Psoas muscle (tissue), 7 donors: ENCODE measurements at regions not wholly inside any gene's neighbourhood (a gene's known extent, or its start where the extent isn't known, plus 50 kb on each side); places are given as distances from the start of the nearest gene placed in this dataset.

Source experiments
- ATAC-seq, 4 donors: fragments of 200-7000 bp; cut with Tn5 transposase; one replicate each; pipeline ENCODE4 v1.9.1; 2020; ENCODE audit warnings: moderate library complexity in 3 of 4, mild to moderate bottlenecking in 2 of 4
- DNase-seq, 2 donors: peaks; one replicate each; pipeline ENCODE4 v3.0.0-alpha.2; 2020
- H3K27ac ChIP-seq: fragments of 200-600 bp; one replicate; pipeline ENCODE4 v1.8.0; 2022
- H3K27me3 ChIP-seq, 3 donors: fragments of 200-600 bp in 1 of 3; one replicate each; pipeline versions ENCODE4 v1.6.1 to v1.8.0; 2013 to 2022; ENCODE audit warnings: low read length in 2 of 3, mild to moderate bottlenecking in 2 of 3, moderate library complexity in 1 of 3; ENCODE audit not compliant: insufficient read depth in 3 of 3
- H3K36me3 ChIP-seq, 2 donors: fragments of 200-600 bp in 1 of 2; one replicate each; pipeline versions ENCODE4 v1.6.1 to v1.8.0; 2013 to 2022; ENCODE audit warnings: low read depth in 1 of 2, mild to moderate bottlenecking in 1 of 2, moderate library complexity in 1 of 2; ENCODE audit not compliant: insufficient read depth in 1 of 2
- H3K4me1 ChIP-seq: fragments of 200-600 bp; one replicate; pipeline ENCODE4 v1.8.0; 2022
- H3K4me3 ChIP-seq: fragments of 200-600 bp; one replicate; pipeline ENCODE4 v1.8.0; 2022; ENCODE audit warnings: mild to moderate bottlenecking
- H3K9me3 ChIP-seq: fragments of 200-600 bp; one replicate; pipeline ENCODE4 v1.8.0; 2022
- WGBS, 3 donors: extraction: QIAGEN DNeasy Blood & Tissue Kit; methylation state at CpG; one replicate each; pipeline versions ENCODE4 v1.1.6 to v1.1.7; 2013; 5-methylcytosine and 5-hydroxymethylcytosine counted together
- intact Hi-C, 2 donors: fragments of 100-400 bp; cut with DNase I; formaldehyde crosslinking; loops; one replicate each; pipeline versions ENCODE4 v1.11.0 to v1.14.2; 2022
- TF ChIP-seq, protein P1 (sequence below): fragments of 200-600 bp; IDR thresholded peaks from one replicate; pipeline ENCODE4 v1.8.0; 2022; ENCODE audit warnings: antibody characterized with exemption
- donor health status: healthy with polysubstance abuse.
- donor health status: DM: no; HTN: no; CAD: no; lungs with moderate emphysema.
- donor health status: Bipolar disorder and iron deficiency.
- donor health status: healthy.
- donor health status: DM: yes; HTN: yes; CAD: no.
- donor health status: DM: no; HTN: no; CAD: no.
- donor health status: DM: yes; HTN: yes; CAD: no.

DNA sequence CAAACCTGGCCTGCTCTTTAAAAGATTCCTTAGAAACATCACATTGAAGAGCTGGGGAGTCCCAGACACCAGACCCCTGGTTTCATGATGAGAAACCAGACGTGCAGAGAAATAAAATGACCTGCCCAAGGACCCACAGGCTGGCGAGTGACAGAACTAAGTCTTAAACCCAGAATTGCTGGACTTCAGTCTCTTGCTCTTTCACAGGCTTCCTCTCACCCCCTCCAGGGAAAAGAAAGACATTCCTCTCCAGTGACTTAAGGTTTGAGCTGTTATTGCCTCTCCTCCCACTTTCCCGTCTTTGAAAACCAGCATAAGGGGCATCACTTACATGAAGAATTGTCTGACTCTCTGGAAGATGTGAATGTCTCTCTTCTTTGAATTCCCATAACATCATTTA, 535.2 kb downstream of the IRX1 start:
- Histone ChIP-seq H3K27ac (no peak overlapping the region), H3K4me3 (no peak overlapping the region), H3K36me3 (no peaks in the 10 kb centered on the region), H3K4me1 (no peaks in the 10 kb centered on the region), H3K27me3 (no peaks in the 10 kb centered on the region), H3K9me3 (no peaks in the 10 kb centered on the region)
- intact Hi-C loops, result no loop called here
- TF ChIP-seq, protein P1, sequence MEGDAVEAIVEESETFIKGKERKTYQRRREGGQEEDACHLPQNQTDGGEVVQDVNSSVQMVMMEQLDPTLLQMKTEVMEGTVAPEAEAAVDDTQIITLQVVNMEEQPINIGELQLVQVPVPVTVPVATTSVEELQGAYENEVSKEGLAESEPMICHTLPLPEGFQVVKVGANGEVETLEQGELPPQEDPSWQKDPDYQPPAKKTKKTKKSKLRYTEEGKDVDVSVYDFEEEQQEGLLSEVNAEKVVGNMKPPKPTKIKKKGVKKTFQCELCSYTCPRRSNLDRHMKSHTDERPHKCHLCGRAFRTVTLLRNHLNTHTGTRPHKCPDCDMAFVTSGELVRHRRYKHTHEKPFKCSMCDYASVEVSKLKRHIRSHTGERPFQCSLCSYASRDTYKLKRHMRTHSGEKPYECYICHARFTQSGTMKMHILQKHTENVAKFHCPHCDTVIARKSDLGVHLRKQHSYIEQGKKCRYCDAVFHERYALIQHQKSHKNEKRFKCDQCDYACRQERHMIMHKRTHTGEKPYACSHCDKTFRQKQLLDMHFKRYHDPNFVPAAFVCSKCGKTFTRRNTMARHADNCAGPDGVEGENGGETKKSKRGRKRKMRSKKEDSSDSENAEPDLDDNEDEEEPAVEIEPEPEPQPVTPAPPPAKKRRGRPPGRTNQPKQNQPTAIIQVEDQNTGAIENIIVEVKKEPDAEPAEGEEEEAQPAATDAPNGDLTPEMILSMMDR, result no peak
- WGBS, 3 donors, result 74 to 80% (median 77%) methylated on average over 3 of the region's 3 CpGs
- ATAC-seq (no peak), DNase-seq (no peak)

DNA sequence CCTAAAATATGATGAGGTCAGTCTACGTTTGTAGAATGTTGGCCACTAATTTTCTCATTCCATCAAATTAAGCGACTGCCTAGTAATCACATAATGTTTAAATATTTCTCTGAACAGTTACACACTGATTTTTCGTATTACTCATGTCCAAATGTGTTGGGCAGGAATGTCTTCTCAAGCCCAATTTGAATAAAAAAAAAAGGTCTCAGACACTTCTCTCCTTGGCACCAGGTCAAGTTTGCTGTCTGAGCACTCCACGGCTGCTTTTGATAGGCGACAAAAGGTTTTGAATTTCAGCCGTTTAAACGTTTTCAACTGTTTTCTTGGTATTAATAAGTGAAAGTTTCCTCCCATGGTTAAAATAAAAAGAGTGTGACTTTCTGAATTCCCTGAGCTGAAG, 542.1 kb downstream of the IRX1 start:
- no peak for ATAC-seq
- Histone ChIP-seq H3K4me3 (no peak overlapping the region), H3K36me3 (no peaks in the 10 kb centered on the region), H3K27ac (no peak overlapping the region), H3K27me3 (no peaks in the 10 kb centered on the region), H3K9me3 (no peaks in the 10 kb centered on the region), H3K4me1 (no peaks in the 10 kb centered on the region)
- WGBS, 3 donors, result 13 to 30% (median 18%) methylated on average over 7 of the region's 7 CpGs
- intact Hi-C loops, result no loop called here
- DNase-seq, result no peak
- TF ChIP-seq, protein P1, result no peak

DNA sequence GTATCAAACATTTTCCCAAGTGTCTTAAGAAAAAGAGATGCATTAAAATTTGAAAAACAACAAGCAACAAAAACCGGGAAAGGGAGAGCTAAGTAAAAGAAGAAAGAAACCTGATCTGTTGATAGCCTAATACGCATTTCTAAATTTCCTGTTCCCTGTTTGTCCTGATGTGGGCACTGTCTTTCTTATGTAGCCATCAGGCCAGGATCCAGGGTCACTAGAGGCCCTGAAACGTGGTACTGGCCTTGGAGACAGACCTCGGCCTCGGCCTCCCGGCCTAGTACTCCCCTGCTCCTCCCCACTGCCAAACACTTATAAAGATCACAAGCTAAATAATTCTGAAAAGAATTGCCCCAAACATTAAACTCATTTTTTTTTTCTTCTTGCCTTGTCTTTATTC, 547.2 kb downstream of the IRX1 start:
- no peaks in the 10 kb centered on the region for H3K27me3 ChIP-seq
- WGBS, 3 donors, result 50% methylated on average over 6 of the region's 6 CpGs
- intact Hi-C loops, result no loop called here
- DNase-seq, result no peak
- no peaks in the 10 kb centered on the region for H3K36me3 ChIP-seq
- no peaks in the 10 kb centered on the region for H3K9me3 ChIP-seq
- no peak overlapping the region for H3K27ac ChIP-seq
- TF ChIP-seq, protein P1, result no peak
- no peaks in the 10 kb centered on the region for H3K4me1 ChIP-seq
- no peak overlapping the region for H3K4me3 ChIP-seq
- no peak for ATAC-seq

DNA sequence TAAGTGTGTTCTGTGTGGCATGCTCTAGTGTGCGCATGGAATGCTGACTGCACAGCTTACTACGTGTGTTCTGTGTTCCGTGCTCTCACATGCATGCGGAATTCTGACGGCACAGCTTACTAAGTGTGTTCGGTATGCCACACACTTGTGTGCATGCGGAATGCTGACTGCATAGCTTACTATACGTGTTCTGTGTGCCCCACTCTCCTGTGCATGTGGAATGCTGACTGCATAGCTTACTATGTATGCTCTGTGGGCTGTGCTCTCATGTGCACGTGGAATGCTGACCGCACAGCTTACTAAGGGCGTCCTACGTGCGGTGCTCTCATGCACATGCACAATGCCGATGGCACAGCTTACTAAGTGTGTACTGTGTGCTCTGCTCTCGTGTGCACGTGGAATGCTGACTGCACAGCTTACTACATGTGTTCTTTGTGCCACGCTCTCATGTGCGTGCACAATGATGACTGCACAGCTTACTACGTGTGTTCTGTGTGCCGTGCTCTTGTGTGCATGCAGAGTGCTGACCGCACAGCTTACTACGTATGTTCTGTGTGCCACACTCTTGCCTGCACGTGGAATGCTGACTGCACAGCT, 548.9 kb downstream of the IRX1 start:
- no peak for DNase-seq
- Histone ChIP-seq H3K27ac (no peak overlapping the region), H3K9me3 (no peaks in the 10 kb centered on the region), H3K4me1 (no peaks in the 10 kb centered on the region), H3K27me3 (no peaks in the 10 kb centered on the region), H3K4me3 (no peak overlapping the region), H3K36me3 (no peaks in the 10 kb centered on the region)
- 91 to 92% (median 91%) methylated on average over 23 of the region's 23 CpGs for WGBS, 3 donors
- intact Hi-C loops, result no loop called here
- no peak for ATAC-seq
- TF ChIP-seq, protein P1, result no peak

DNA sequence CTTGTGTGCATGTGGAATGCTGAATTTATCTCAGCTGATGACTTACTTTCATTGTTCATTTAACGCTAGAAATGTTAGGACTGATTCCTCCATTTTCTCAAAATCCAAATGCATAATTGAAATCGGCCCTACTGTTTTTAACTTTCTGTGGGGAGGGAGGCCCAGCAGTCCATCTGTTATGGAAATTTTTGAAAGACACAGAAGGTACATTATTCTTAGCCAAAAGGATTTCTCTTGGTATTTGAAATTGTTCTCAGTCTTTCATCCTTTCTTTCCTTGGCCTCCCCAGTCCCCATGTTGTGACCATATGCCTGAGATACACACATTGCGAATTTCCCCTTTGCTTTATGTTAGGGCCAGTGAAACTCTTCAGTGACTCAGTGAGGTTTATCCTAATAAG, 549.9 kb downstream of the IRX1 start:
- no peaks in the 10 kb centered on the region for H3K27me3 ChIP-seq
- no peak overlapping the region for H3K4me3 ChIP-seq
- TF ChIP-seq, protein P1, result no peak
- DNase-seq (no peak), ATAC-seq (no peak)
- no peaks in the 10 kb centered on the region for H3K36me3 ChIP-seq
- 70 to 83% (median 77%) methylated on average over 3 of the region's 3 CpGs for WGBS, 3 donors
- H3K27ac ChIP-seq, result no peak overlapping the region
- no peaks in the 10 kb centered on the region for H3K4me1 ChIP-seq
- H3K9me3 ChIP-seq, result no peaks in the 10 kb centered on the region
- intact Hi-C loops, result no loop called here
